Psoas muscle (tissue), 7 donors: ENCODE measurements at regions not wholly inside any gene's neighbourhood (a gene's known extent, or its start where the extent isn't known, plus 50 kb on each side); places are given as distances from the start of the nearest gene placed in this dataset.

Experiments
- ATAC-seq, 4 donors: fragments of 200-7000 bp; cut with Tn5 transposase; one replicate each; pipeline ENCODE4 v1.9.1; 2020; ENCODE audit warnings: moderate library complexity in 3 of 4, mild to moderate bottlenecking in 2 of 4
- DNase-seq, 2 donors: peaks; one replicate each; pipeline ENCODE4 v3.0.0-alpha.2; 2020
- H3K27ac ChIP-seq: fragments of 200-600 bp; one replicate; pipeline ENCODE4 v1.8.0; 2022
- H3K27me3 ChIP-seq, 3 donors: fragments of 200-600 bp in 1 of 3; one replicate each; pipeline versions ENCODE4 v1.6.1 to v1.8.0; 2013 to 2022; ENCODE audit warnings: low read length in 2 of 3, mild to moderate bottlenecking in 2 of 3, moderate library complexity in 1 of 3; ENCODE audit not compliant: insufficient read depth in 3 of 3
- H3K36me3 ChIP-seq, 2 donors: fragments of 200-600 bp in 1 of 2; one replicate each; pipeline versions ENCODE4 v1.6.1 to v1.8.0; 2013 to 2022; ENCODE audit warnings: low read depth in 1 of 2, mild to moderate bottlenecking in 1 of 2, moderate library complexity in 1 of 2; ENCODE audit not compliant: insufficient read depth in 1 of 2
- H3K4me1 ChIP-seq: fragments of 200-600 bp; one replicate; pipeline ENCODE4 v1.8.0; 2022
- H3K4me3 ChIP-seq: fragments of 200-600 bp; one replicate; pipeline ENCODE4 v1.8.0; 2022; ENCODE audit warnings: mild to moderate bottlenecking
- H3K9me3 ChIP-seq: fragments of 200-600 bp; one replicate; pipeline ENCODE4 v1.8.0; 2022
- CTCF ChIP-seq: fragments of 200-600 bp; IDR thresholded peaks from one replicate; pipeline ENCODE4 v1.8.0; 2022; ENCODE audit warnings: antibody characterized with exemption
- WGBS, 3 donors: extraction: QIAGEN DNeasy Blood & Tissue Kit; methylation state at CpG; one replicate each; pipeline versions ENCODE4 v1.1.6 to v1.1.7; 2013; 5-methylcytosine and 5-hydroxymethylcytosine counted together
- intact Hi-C, 2 donors: fragments of 100-400 bp; cut with DNase I; formaldehyde crosslinking; loops; one replicate each; pipeline versions ENCODE4 v1.11.0 to v1.14.2; 2022
- donor health status: healthy with polysubstance abuse.
- donor health status: DM: no; HTN: no; CAD: no; lungs with moderate emphysema.
- donor health status: Bipolar disorder and iron deficiency.
- donor health status: healthy.
- donor health status: DM: yes; HTN: yes; CAD: no.
- donor health status: DM: no; HTN: no; CAD: no.
- donor health status: DM: yes; HTN: yes; CAD: no.

GRCh38 chr14:89033756-89034155 is 209.3 kb downstream of the TTC8 start:
- H3K36me3 ChIP-seq: no peaks in the 10 kb centered on the region
- 61 to 68% (median 64%) methylated on average over 6 of the region's 6 CpGs for WGBS, 3 donors
- ATAC-seq: no peak
- intact Hi-C loops: loop anchor here in 1 of 2 donors (10.0 kb wide), 1 partner anchor 731 kb away; no protein-coding TSS in a partner anchor
- DNase-seq: no peak
- peaks cover 0 to 19% (median 0%) of the 10 kb centered on the region in 3 donors for H3K27me3 ChIP-seq
- no peaks in the 10 kb centered on the region for H3K4me1 ChIP-seq
- H3K27ac ChIP-seq: no peak overlapping the region
- no peak for TF ChIP-seq CTCF
- H3K9me3 ChIP-seq: no peaks in the 10 kb centered on the region
- H3K4me3 ChIP-seq: no peak overlapping the region

GRCh38 chr14:89036371-89036770 is 211.9 kb downstream of the TTC8 start:
- no peak for TF ChIP-seq CTCF
- ATAC-seq (no peak), DNase-seq (no peak)
- Histone ChIP-seq H3K36me3 (no peaks in the 10 kb centered on the region), H3K4me3 (no peak overlapping the region), H3K27ac (no peak overlapping the region), H3K4me1 (peaks cover 7% of the 10 kb centered on the region), H3K27me3 (peaks cover 0 to 1% (median 0%) of the 10 kb centered on the region in 3 donors), H3K9me3 (no peaks in the 10 kb centered on the region)
- intact Hi-C loops: loop anchor here in 1 of 2 donors (5.0 to 10.0 kb wide), 2 partner anchors 126 to 728 kb away; no protein-coding TSS in a partner anchor
- WGBS, 3 donors: 84 to 93% (median 91%) methylated on average over 3 of the region's 3 CpGs

- H3K4me3 ChIP-seq: no peak overlapping the region
- H3K4me1 ChIP-seq: peaks cover 10% of the 10 kb centered on the region
- no peaks in the 10 kb centered on the region for H3K9me3 ChIP-seq
- no peaks in the 10 kb centered on the region for H3K36me3 ChIP-seq
- ATAC-seq (no peak), DNase-seq (no peak)
- H3K27ac ChIP-seq: no peak overlapping the region
- intact Hi-C loops: loop anchor here in 1 of 2 donors (5.0 to 10.0 kb wide), 2 partner anchors 125 to 728 kb away; no protein-coding TSS in a partner anchor
- no peak for TF ChIP-seq CTCF
- 97 to 100% (median 98%) methylated on average over 3 of the region's 3 CpGs for WGBS, 3 donors
- no peaks in the 10 kb centered on the region for H3K27me3 ChIP-seq
Observed at GRCh38 chr14:89037065-89037464, 212.6 kb downstream of the TTC8 start.

- intact Hi-C loops: loop anchor here (1.0 to 10.0 kb wide), 5 partner anchors 125 to 877 kb away; partner anchors contain the start of gene FOXN3 (in 2 of the 2)
- no peaks in the 10 kb centered on the region for H3K36me3 ChIP-seq
- no peaks in the 10 kb centered on the region for H3K9me3 ChIP-seq
- DNase-seq (no peak), ATAC-seq (no peak)
- no peaks in the 10 kb centered on the region for H3K27me3 ChIP-seq
- peak overlapping the region; percentile 87 for H3K27ac ChIP-seq
- peaks cover 10% of the 10 kb centered on the region for H3K4me1 ChIP-seq
- WGBS, 3 donors: 30 to 45% (median 37%) methylated on average over 6 of the region's 6 CpGs
- peak overlapping the region; percentile 62 for H3K4me3 ChIP-seq
- no peak for TF ChIP-seq CTCF
Observed at GRCh38 chr14:89040080-89040459, 215.6 kb downstream of the TTC8 start.
